GM10248 (cell line): ENCODE measurements at regions not wholly inside any gene's neighbourhood (a gene's known extent, or its start where the extent isn't known, plus 50 kb on each side); places are given as distances from the start of the nearest gene placed in this dataset.

Experiments
- CTCF ChIA-PET: fragments of 300-600 bp; sonication (Branson Sonifier 250); formaldehyde crosslinking; extraction: SDS; loops from one replicate; lab custom pipeline; 2021; ENCODE audit warnings: antibody characterized with exemption; lab: Yijun Ruan, JAX
- POLR2A ChIA-PET: fragments of 350-650 bp; sonication (Branson Sonifier 250); formaldehyde crosslinking; extraction: SDS; loops from one replicate; lab custom pipeline; 2020; ENCODE audit warnings: antibody characterized with exemption; lab: Yijun Ruan, JAX
- DNase-seq: peaks from one replicate; pipeline ENCODE4 v3.0.0; 2012; ENCODE audit errors: extremely low spot score
- TF ChIP-seq, protein P1 (sequence below): IDR thresholded peaks from 2 replicates; pipeline ENCODE4 v1.5.1; 2012; ENCODE audit warnings: mild to moderate bottlenecking, low read depth; ENCODE audit errors: extremely low read depth, missing control alignments, control extremely low read depth

DNA sequence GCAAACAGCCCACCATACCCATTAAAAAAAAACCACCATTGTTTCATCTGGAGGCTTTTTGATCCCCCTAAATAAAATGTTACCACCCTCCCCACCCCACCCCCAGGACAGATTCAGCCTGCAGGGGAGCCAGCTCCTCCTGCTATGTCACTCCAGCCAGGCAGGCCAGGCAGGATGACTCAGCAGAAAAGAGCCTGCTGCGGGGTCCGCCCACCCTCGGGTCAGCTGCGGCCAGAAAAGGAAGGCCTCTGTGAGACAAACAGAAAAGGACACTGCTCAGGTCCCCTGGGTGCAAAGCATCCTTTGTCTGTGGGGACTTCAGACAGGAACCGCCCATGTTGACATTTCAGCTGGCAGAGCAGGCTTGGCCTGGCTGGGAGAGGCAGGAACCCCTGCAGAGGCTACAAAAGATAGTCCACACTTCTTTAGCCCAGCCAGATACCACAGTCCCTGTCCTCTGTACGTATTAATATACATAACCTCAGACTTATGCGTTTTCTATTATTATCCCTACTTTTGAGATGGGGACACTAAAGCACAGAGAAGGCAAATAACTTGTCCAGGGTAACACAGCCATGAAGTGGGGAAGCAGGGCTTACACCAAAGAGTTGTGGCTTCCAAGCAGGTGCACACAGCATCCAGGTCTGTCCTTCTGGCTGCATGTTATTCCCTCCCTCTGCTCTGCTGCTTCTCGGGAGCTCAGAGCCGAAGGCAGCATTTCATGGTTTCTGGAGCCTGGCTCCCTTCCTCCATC lies 147.7 kb downstream of the CPEB2 start:
- CTCF ChIA-PET, result interaction anchor here (0.9 to 1.6 kb wide), 3 partner anchors 9 to 35 kb away, joined by 3 to 5 read pairs (median 4); no protein-coding TSS in a partner anchor
- peak; percentile 49 for DNase-seq
- POLR2A ChIA-PET, result no interaction called here
- TF ChIP-seq, protein P1, sequence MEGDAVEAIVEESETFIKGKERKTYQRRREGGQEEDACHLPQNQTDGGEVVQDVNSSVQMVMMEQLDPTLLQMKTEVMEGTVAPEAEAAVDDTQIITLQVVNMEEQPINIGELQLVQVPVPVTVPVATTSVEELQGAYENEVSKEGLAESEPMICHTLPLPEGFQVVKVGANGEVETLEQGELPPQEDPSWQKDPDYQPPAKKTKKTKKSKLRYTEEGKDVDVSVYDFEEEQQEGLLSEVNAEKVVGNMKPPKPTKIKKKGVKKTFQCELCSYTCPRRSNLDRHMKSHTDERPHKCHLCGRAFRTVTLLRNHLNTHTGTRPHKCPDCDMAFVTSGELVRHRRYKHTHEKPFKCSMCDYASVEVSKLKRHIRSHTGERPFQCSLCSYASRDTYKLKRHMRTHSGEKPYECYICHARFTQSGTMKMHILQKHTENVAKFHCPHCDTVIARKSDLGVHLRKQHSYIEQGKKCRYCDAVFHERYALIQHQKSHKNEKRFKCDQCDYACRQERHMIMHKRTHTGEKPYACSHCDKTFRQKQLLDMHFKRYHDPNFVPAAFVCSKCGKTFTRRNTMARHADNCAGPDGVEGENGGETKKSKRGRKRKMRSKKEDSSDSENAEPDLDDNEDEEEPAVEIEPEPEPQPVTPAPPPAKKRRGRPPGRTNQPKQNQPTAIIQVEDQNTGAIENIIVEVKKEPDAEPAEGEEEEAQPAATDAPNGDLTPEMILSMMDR, result no peak

DNA sequence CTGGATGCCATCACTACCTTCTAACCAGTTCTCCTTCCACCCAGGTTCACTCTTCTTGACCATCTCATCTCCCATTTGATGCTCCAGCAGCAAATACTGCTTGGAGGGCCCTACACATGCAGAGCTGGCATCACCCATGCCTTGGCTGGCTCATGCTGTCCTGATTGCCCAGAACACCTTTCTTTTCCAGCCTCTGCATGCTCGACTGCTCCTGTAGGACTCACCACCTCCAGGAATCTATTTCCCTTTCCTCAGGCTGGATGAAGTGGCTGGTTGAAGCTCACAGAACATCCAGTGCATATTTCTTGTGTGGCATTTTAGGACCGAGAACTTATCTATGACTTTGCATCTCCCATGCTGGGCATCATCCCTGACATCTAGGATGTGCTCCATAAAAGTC lies 148.3 kb downstream of the CPEB2 start:
- TF ChIP-seq, protein P1, result no peak
- DNase-seq, result no peak
- ChIA-PET POLR2A (no interaction called here), CTCF (interaction anchor here (1.1 to 1.6 kb wide), 2 partner anchors 9 to 35 kb away, joined by 3 to 5 read pairs; no protein-coding TSS in a partner anchor)

DNA sequence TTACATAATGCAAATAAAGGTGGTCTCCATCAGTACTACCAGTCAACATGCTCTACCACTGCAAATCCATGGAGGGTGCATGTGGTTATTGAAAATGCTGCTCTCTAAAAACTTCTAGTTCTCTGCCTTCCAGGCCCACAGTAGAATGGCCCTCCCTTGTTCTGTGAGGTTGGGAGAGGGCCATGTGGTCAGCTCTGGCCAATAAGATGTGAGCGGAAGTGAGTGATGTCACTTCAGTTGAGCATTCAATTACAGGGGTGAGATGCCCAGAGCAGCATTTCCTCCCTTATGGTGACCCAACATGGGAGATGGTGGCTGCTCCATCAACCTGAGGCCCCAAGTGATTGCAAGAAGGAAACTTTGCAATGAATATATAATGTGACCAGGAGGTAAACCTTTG lies 148.8 kb downstream of the CPEB2 start:
- DNase-seq, result no peak
- POLR2A ChIA-PET, result no interaction called here
- CTCF ChIA-PET, result interaction anchor here (1.2 to 1.6 kb wide), 2 partner anchors 8 to 9 kb away, joined by 3 to 5 read pairs; no protein-coding TSS in a partner anchor
- TF ChIP-seq, protein P1, result no peak

DNA sequence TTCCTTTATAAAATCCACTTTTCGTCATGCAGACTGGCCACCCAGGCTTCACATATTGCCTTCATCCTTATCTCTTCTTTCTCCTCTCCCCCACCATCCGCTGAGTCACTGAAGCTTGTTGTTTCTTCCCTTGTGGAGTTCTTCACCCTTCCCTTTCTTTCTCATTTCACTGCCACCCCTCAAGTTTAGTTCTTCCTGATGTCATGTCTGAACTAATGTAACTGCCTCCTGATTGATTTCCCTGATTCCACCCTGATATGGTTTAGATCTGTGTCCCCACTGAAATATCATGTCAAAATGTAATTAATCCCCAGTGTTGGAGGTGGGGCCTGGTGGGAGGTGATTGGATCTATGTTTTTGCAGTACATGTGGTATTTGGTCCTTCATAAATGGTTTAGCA lies 151.4 kb downstream of the CPEB2 start:
- TF ChIP-seq, protein P1, result no peak
- DNase-seq, result no peak
- ChIA-PET POLR2A (no interaction called here), CTCF (interaction anchor here (1.4 kb wide), 1 partner anchor 9 kb away, joined by 3 read pairs; no protein-coding TSS in a partner anchor)

DNA sequence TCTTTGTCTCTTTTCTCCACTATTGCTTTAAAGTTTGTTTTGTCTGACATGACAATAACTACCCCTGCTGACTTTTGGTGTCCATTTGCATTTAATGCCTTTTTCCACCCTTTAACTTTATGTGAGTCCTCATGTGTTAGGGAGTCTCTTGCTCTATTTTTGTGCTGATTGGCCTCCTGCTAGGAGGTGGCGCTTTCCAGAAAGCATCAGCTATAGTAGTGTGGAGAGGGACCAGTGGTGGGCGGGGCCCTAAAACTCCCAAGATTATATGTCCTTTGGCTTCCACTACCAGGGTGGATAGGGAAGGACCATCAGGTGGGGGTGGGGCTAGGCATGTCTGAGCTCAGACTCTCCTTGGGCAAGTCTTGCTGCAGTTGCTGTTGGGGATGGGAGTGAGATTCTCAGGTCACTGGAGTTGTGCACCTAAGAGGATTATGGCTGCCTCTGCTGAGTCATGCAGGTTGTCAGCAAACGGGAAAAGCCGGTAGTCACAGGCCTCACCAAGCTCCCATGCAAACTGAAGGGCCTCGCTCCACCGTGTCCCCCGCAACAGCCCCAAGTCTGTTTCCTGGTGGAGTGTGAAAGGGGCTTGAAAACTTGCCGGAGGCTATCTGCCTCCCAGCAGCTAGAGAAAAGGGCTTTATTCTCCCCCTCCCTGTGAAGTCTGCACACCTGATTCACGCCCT lies 156.3 kb downstream of the CPEB2 start:
- DNase-seq, result no peak
- ChIA-PET CTCF (interaction anchor here (1.2 to 1.9 kb wide), 3 partner anchors 8 to 1504 kb away, joined by 3 to 5 read pairs (median 4); no protein-coding TSS in a partner anchor), POLR2A (no interaction called here)
- TF ChIP-seq, protein P1, result no peak

DNA sequence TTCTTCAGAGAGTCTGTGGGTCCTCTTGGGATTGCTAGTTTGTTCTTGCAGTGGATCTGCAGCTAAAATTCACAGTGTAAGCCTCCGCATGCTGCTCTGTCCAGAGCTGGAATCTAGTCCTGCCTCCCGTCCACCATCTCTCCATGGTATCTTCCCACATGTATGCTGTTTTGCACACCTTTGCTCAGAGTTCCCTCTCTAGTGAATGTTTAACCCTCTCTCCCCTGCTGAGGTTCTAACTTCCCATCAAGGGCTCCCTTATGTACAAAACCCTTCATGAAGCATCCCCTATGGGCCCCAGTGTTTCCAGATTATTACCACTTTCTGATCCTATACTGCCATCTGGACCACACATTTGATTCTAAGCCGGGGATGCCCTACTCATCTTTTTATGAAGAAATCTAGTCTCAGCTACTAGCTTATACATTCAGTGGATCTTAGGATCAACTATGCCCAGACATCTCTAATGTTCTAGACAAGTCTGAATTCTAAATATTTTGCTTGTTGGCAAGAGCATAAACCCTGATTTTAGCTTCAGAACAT lies 157.3 kb downstream of the CPEB2 start:
- CTCF ChIA-PET, result interaction anchor here (1.0 to 1.9 kb wide), 4 partner anchors 8 to 1505 kb away, joined by 3 to 5 read pairs (median 4); no protein-coding TSS in a partner anchor
- POLR2A ChIA-PET, result no interaction called here
- TF ChIP-seq, protein P1, result no peak
- no peak for DNase-seq
